ENCODE measurements at regions not wholly inside any gene's neighbourhood (a gene's known extent, or its start where the extent isn't known, plus 50 kb on each side); places are given as distances from the start of the nearest gene placed in this dataset.

GRCh38 chr4:24164797-24165196 lies 274.9 kb upstream of the PPARGC1A start:
- 51 to 62% methylated on average over 3 of the region's 3 CpGs for WGBS, 2 donors
- no peak for DNase-seq
- TF ChIP-seq POLR2A (IDR thresholded peaks at IDR 0.05) (no peak), CTCF (IDR thresholded peaks at IDR 0.05) (no peak)

GRCh38 chr4:24164054-24164693 lies 274.3 kb upstream of the PPARGC1A start:
- ATAC-seq (no peak), DNase-seq (no peak)
- TF ChIP-seq POLR2A (IDR thresholded peaks at IDR 0.05) (no peak), CTCF (IDR thresholded peaks at IDR 0.05) (no peak)
- Histone ChIP-seq H3K27me3 (no peaks in the 10 kb centered on the region), H3K4me3 (no peak overlapping the region), H3K27ac (no peak overlapping the region), H3K9me3 (no peaks in the 10 kb centered on the region), H3K4me1 (no peaks in the 10 kb centered on the region), H3K36me3 (replicated peaks in 1 of 2; ENCODE audit: insufficient read depth in 1 of 2, low read depth in 2 of 2) (no peaks in the 10 kb centered on the region)
- intact Hi-C loops (cut with DNase I): no loop called here
- 39 to 45% methylated on average over 2 of the region's 2 CpGs for WGBS, 2 donors

More at GRCh38 chr4:24164797-24165196, 274.9 kb upstream of the PPARGC1A start:
- H3K4me1 ChIP-seq: no peaks in the 10 kb centered on the region
- no peak for ATAC-seq
- H3K36me3 ChIP-seq (replicated peaks in 1 of 2; ENCODE audit: insufficient read depth in 1 of 2, low read depth in 2 of 2): no peaks in the 10 kb centered on the region
- no peak overlapping the region for H3K4me3 ChIP-seq
- no peaks in the 10 kb centered on the region for H3K27me3 ChIP-seq
- no peak overlapping the region for H3K27ac ChIP-seq
- intact Hi-C loops (cut with DNase I): no loop called here
- no peaks in the 10 kb centered on the region for H3K9me3 ChIP-seq

GRCh38 chr4:24163314-24163713 lies 273.5 kb upstream of the PPARGC1A start:
- Histone ChIP-seq H3K36me3 (replicated peaks in 1 of 2; ENCODE audit: insufficient read depth in 1 of 2, low read depth in 2 of 2) (no peaks in the 10 kb centered on the region), H3K4me3 (no peak overlapping the region), H3K27me3 (no peaks in the 10 kb centered on the region), H3K4me1 (no peaks in the 10 kb centered on the region), H3K27ac (no peak overlapping the region), H3K9me3 (no peaks in the 10 kb centered on the region)
- intact Hi-C loops (cut with DNase I): no loop called here
- WGBS, 2 donors: 59 to 70% methylated on average over 7 of the region's 7 CpGs
- ATAC-seq (no peak), DNase-seq (no peak)
- TF ChIP-seq POLR2A (IDR thresholded peaks at IDR 0.05): no peak
- no peak for TF ChIP-seq CTCF (IDR thresholded peaks at IDR 0.05)

GRCh38 chr4:24160358-24160757 lies 270.5 kb upstream of the PPARGC1A start:
- 76 to 87% methylated on average over 1 of the region's 1 CpG for WGBS, 2 donors

More at GRCh38 chr4:24160358-24160757, 270.5 kb upstream of the PPARGC1A start:
- Histone ChIP-seq H3K4me1 (no peaks in the 10 kb centered on the region), H3K9me3 (no peaks in the 10 kb centered on the region), H3K27me3 (no peaks in the 10 kb centered on the region), H3K27ac (no peak overlapping the region), H3K36me3 (replicated peaks in 1 of 2; ENCODE audit: insufficient read depth in 1 of 2, low read depth in 2 of 2) (no peaks in the 10 kb centered on the region), H3K4me3 (no peak overlapping the region)
- DNase-seq (peak in 1 of 4 donors; percentile 12), ATAC-seq (peak; percentile 50)
- intact Hi-C loops (cut with DNase I): no loop called here
- TF ChIP-seq CTCF (IDR thresholded peaks at IDR 0.05) (no peak), POLR2A (IDR thresholded peaks at IDR 0.05) (no peak)
